HEK293 (cell line): ENCODE measurements at regions not wholly inside any gene's neighbourhood (a gene's known extent, or its start where the extent isn't known, plus 50 kb on each side); places are given as distances from the start of the nearest gene placed in this dataset.

ENCODE experiments used
- CTCF ChIA-PET: fragments of 350-600 bp; formaldehyde crosslinking; extraction: SDS; loops from one replicate; lab custom pipeline; 2021; ENCODE audit warnings: antibody characterized with exemption; lab: Yijun Ruan, JAX
- POLR2A ChIA-PET: fragments of 300-600 bp; formaldehyde crosslinking; extraction: SDS; loops from one replicate; lab custom pipeline; 2020; ENCODE audit warnings: antibody characterized with exemption, inconsistent platforms; lab: Yijun Ruan, JAX
- H3K27ac ChIP-seq: fragments of 200-500 bp; sonication (Bioruptor generic); 2 replicates; pipeline ENCODE4 v1.5.1; 2014; ENCODE audit warnings: low read depth, low read length, control low read depth, inconsistent platforms; ENCODE audit errors: extremely low read depth
- H3K36me3 ChIP-seq, 2 experiments: fragments of 200-500 bp in 1 of 2; sonication (Bioruptor generic) in 1 of 2; 1 replicate in 1 of 2; 2 replicates in 1 of 2; pipeline ENCODE4 v1.5.1; 2014 to 2017; ENCODE audit warnings: inconsistent platforms in 2 of 2, low read length in 2 of 2; ENCODE audit not compliant: control insufficient read depth in 2 of 2, insufficient read depth in 1 of 2
- H3K4me1 ChIP-seq: fragments of 200-500 bp; sonication (Bioruptor generic); 2 replicates; pipeline ENCODE4 v1.5.1; 2014; ENCODE audit warnings: mild to moderate bottlenecking, low read length, inconsistent platforms; ENCODE audit not compliant: control insufficient read depth, insufficient read depth
- H3K4me3 ChIP-seq: 2 replicates; pipeline ENCODE4 v1.5.1; 2011; ENCODE audit warnings: low read depth, mild to moderate bottlenecking, control low read depth, low read length, moderate library complexity
- H3K9me3 ChIP-seq: fragments of 200-500 bp; sonication (Bioruptor generic); 2 replicates; pipeline ENCODE4 v1.5.1; 2014; ENCODE audit warnings: low read depth, low read length, inconsistent platforms; ENCODE audit not compliant: control insufficient read depth, insufficient read depth
- AEBP2 ChIP-seq: fragments of 450-650 bp; formaldehyde crosslinking; IDR thresholded peaks from 2 replicates; pipeline ENCODE4 v1.5.1; 2016; ENCODE audit warnings: missing biosample characterization, missing genetic modification characterization, borderline replicate concordance
- BCL6B ChIP-seq: fragments of 450-650 bp; formaldehyde crosslinking; IDR thresholded peaks from 2 replicates; pipeline ENCODE4 v1.5.1; 2017; ENCODE audit warnings: missing biosample characterization, missing genetic modification characterization
- GLI2 ChIP-seq: fragments of 450-650 bp; formaldehyde crosslinking; IDR thresholded peaks from 2 replicates; pipeline ENCODE4; 2017; ENCODE audit warnings: missing biosample characterization, missing genetic modification characterization, low read depth, borderline replicate concordance
- HOXD13 ChIP-seq: sonication (generic); formaldehyde crosslinking; IDR thresholded peaks from 2 replicates; pipeline ENCODE4 v1.8.0; 2022; ENCODE audit warnings: missing genetic modification reagents, borderline replicate concordance
- IKZF3 ChIP-seq: fragments of 450-650 bp; IDR thresholded peaks from 2 replicates; pipeline ENCODE4 v1.5.0; 2018; ENCODE audit warnings: missing biosample characterization, mild to moderate bottlenecking, missing genetic modification characterization, moderate library complexity
- INSM2 ChIP-seq: fragments of 450-650 bp; formaldehyde crosslinking; IDR thresholded peaks from 2 replicates; pipeline ENCODE4 v1.5.1; 2016; ENCODE audit warnings: missing biosample characterization, missing genetic modification characterization
- KLF17 ChIP-seq: fragments of 450-650 bp; formaldehyde crosslinking; IDR thresholded peaks from 2 replicates; pipeline ENCODE4 v1.5.1; 2016; ENCODE audit warnings: missing biosample characterization, missing genetic modification characterization
- MEIS1 ChIP-seq: sonication (generic); formaldehyde crosslinking; IDR thresholded peaks from 2 replicates; pipeline ENCODE4 v1.8.1; 2022; ENCODE audit warnings: missing genetic modification reagents, mild to moderate bottlenecking, borderline replicate concordance
- OVOL3 ChIP-seq: fragments of 450-650 bp; formaldehyde crosslinking; IDR thresholded peaks from 2 replicates; pipeline ENCODE4 v1.5.1; 2016; ENCODE audit warnings: missing biosample characterization, missing genetic modification characterization
- PATZ1 ChIP-seq: fragments of 450-650 bp; formaldehyde crosslinking; IDR thresholded peaks from 2 replicates; pipeline ENCODE4 v1.5.1; 2016; ENCODE audit warnings: missing biosample characterization, missing genetic modification characterization
- SALL2 ChIP-seq: fragments of 450-650 bp; formaldehyde crosslinking; IDR thresholded peaks from 2 replicates; pipeline ENCODE4 v1.5.0; 2017; ENCODE audit warnings: missing biosample characterization, mild to moderate bottlenecking, missing genetic modification characterization, borderline replicate concordance
- ZBTB7A ChIP-seq: fragments of 450-650 bp; formaldehyde crosslinking; IDR thresholded peaks from 2 replicates; pipeline ENCODE4 v1.5.1; 2016; ENCODE audit warnings: low read depth, missing biosample characterization, missing genetic modification characterization
- ZBTB8A ChIP-seq: fragments of 450-650 bp; formaldehyde crosslinking; IDR thresholded peaks from 2 replicates; pipeline ENCODE4 v1.5.1; 2016; ENCODE audit warnings: missing biosample characterization, missing genetic modification characterization
- ZNF148 ChIP-seq: fragments of 450-650 bp; formaldehyde crosslinking; IDR thresholded peaks from 2 replicates; pipeline ENCODE4 v1.5.0; 2017; ENCODE audit warnings: missing biosample characterization, missing genetic modification characterization, borderline replicate concordance
- ZNF23 ChIP-seq: fragments of 450-650 bp; formaldehyde crosslinking; IDR thresholded peaks from 2 replicates; pipeline ENCODE4 v1.5.1; 2016; ENCODE audit warnings: missing biosample characterization, missing genetic modification characterization, borderline replicate concordance
- ZNF335 ChIP-seq: fragments of 450-650 bp; formaldehyde crosslinking; conservative IDR thresholded peaks from 2 replicates; pipeline ENCODE4 v1.5.1; 2016; ENCODE audit warnings: missing biosample characterization, missing genetic modification characterization
- ZNF488 ChIP-seq: fragments of 450-650 bp; formaldehyde crosslinking; IDR thresholded peaks from 2 replicates; pipeline ENCODE4 v1.5.1; 2016; ENCODE audit warnings: missing biosample characterization, missing genetic modification characterization
- ZNF521 ChIP-seq: fragments of 450-650 bp; formaldehyde crosslinking; IDR thresholded peaks from 2 replicates; pipeline ENCODE4 v1.5.1; 2017; ENCODE audit warnings: missing biosample characterization, mild to moderate bottlenecking, missing genetic modification characterization
- ZNF529 ChIP-seq: fragments of 450-650 bp; formaldehyde crosslinking; IDR thresholded peaks from 2 replicates; pipeline ENCODE4 v1.5.1; 2017; ENCODE audit warnings: missing genetic modification characterization, missing biosample characterization; ENCODE audit not compliant: insufficient replicate concordance
- ZNF600 ChIP-seq: fragments of 450-650 bp; formaldehyde crosslinking; IDR thresholded peaks from 2 replicates; pipeline ENCODE4 v1.5.1; 2016; ENCODE audit warnings: missing biosample characterization, missing genetic modification characterization
- ZNF645 ChIP-seq: fragments of 450-650 bp; formaldehyde crosslinking; IDR thresholded peaks from 2 replicates; pipeline ENCODE4; 2016; ENCODE audit warnings: missing biosample characterization, missing genetic modification characterization
- ZNF747 ChIP-seq: fragments of 450-650 bp; formaldehyde crosslinking; IDR thresholded peaks from 2 replicates; pipeline ENCODE4 v1.5.1; 2016; ENCODE audit warnings: missing biosample characterization, missing genetic modification characterization
- ZNF837 ChIP-seq: fragments of 450-650 bp; formaldehyde crosslinking; IDR thresholded peaks from 2 replicates; pipeline ENCODE4 v1.5.1; 2016; ENCODE audit warnings: missing biosample characterization, missing genetic modification characterization

GRCh38 chr7:118689403-118689802, 464.9 kb downstream of the ANKRD7 start (continued):
- TF ChIP-seq ZBTB7A, result no peak
- no peak for TF ChIP-seq ZNF645 (tag by site-specific recombination)
- no peak for TF ChIP-seq PATZ1 (tag by site-specific recombination)
- TF ChIP-seq ZNF600 (tag by site-specific recombination), result no peak
- no peak for TF ChIP-seq INSM2

- POLR2A ChIA-PET, result no interaction called here
- Histone ChIP-seq H3K9me3 (no peaks in the 10 kb centered on the region), H3K36me3 (no peaks in the 10 kb centered on the region), H3K4me3 (no peak overlapping the region), H3K27ac (no peak overlapping the region), H3K4me1 (no peaks in the 10 kb centered on the region)
- CTCF ChIA-PET, result no interaction called here
- TF ChIP-seq IKZF3 (tag by site-specific recombination) (no peak), OVOL3 (tag by site-specific recombination) (no peak), ZNF488 (tag by site-specific recombination) (no peak), KLF17 (tag by site-specific recombination) (no peak), ZNF521 (tag by site-specific recombination) (no peak), ZNF23 (tag by site-specific recombination) (no peak), AEBP2 (tag by site-specific recombination) (no peak), ZNF148 (no peak), BCL6B (tag by site-specific recombination) (no peak), ZNF335 (tag by site-specific recombination) (no peak), SALL2 (tag by site-specific recombination) (no peak), ZNF837 (tag by site-specific recombination) (no peak), HOXD13 (CRISPR knock-in tag) (no peak), ZBTB8A (tag by site-specific recombination) (no peak), MEIS1 (CRISPR knock-in tag) (no peak), GLI2 (tag by site-specific recombination) (no peak), ZNF529 (tag by site-specific recombination) (no peak), ZNF747 (tag by site-specific recombination) (no peak)
Observed at GRCh38 chr7:118696879-118697278, 472.4 kb downstream of the ANKRD7 start.
